Gastrocnemius medialis (tissue), 4 donors: ENCODE measurements at regions not wholly inside any gene's neighbourhood (a gene's known extent, or its start where the extent isn't known, plus 50 kb on each side); places are given as distances from the start of the nearest gene placed in this dataset.
A peak's percentile ranks its signal among the peaks of the same experiment; 100 is the strongest.

Source experiments
- ATAC-seq, 2 donors: fragments of 150-250 bp; one replicate each; pipeline ENCODE4 v1.9.1; 2016
- DNase-seq, 2 donors: peaks; one replicate each; pipeline ENCODE4 v3.0.0-alpha.2; 2019
- H3K27ac ChIP-seq, 4 donors: fragments of 200-600 bp; sonication (generic); 1 replicate in 1 of 4; 2 replicates in 3 of 4; pipeline ENCODE4 v1.5.1; 2016 to 2018; ENCODE audit warnings: mild to moderate bottlenecking in 2 of 4, moderate library complexity in 1 of 4
- H3K27me3 ChIP-seq, 3 donors: fragments of 200-600 bp; sonication (generic) in 2 of 3; 1 replicate in 1 of 3; 2 replicates in 2 of 3; pipeline versions ENCODE4 v1.5.1 to v1.6.0; 2016 to 2019; ENCODE audit warnings: mild to moderate bottlenecking in 1 of 3, moderate library complexity in 1 of 3
- H3K36me3 ChIP-seq, 2 donors: fragments of 200-600 bp; sonication (generic) in 1 of 2; one replicate each; pipeline ENCODE4 v1.5.1; 2017 to 2018
- H3K4me1 ChIP-seq, 2 donors: fragments of 200-600 bp; sonication (generic) in 1 of 2; one replicate each; pipeline ENCODE4 v1.5.1; 2016 to 2017; ENCODE audit warnings: mild to moderate bottlenecking in 2 of 2
- H3K4me3 ChIP-seq, 4 donors: fragments of 200-600 bp; sonication (generic) in 3 of 4; 1 replicate in 1 of 4; 2 replicates in 3 of 4; pipeline ENCODE4 v1.5.1; 2016 to 2019; ENCODE audit warnings: mild to moderate bottlenecking in 2 of 4
- H3K9me3 ChIP-seq, 3 donors: fragments of 200-600 bp; sonication (generic) in 2 of 3; 1 replicate in 1 of 3; 2 replicates in 2 of 3; pipeline ENCODE4 v1.5.1; 2016 to 2019
- POLR2A ChIP-seq, 2 donors: fragments of 450-650 bp; IDR thresholded peaks; one replicate each; pipeline ENCODE4 v1.6.1; 2017; ENCODE audit warnings: antibody characterized with exemption in 2 of 2, mild to moderate bottlenecking in 2 of 2, moderate library complexity in 2 of 2
- in situ Hi-C, 4 donors: fragments of 200-750 bp; cut with MboI; loops; one replicate each; pipeline versions ENCODE4 v1.15.0 to v1.8.0; 2017; ENCODE audit warnings: low sequenced_read_pairs in 4 of 4
- intact Hi-C: fragments of 100-400 bp; cut with DNase I; formaldehyde crosslinking; loops from one replicate; pipeline ENCODE4 v1.15.1; 2023; ENCODE audit warnings: low total_unique reads
- TF ChIP-seq, protein P1 (sequence below), 5 experiments: fragments of 450-650 bp in 3 of 5; fragments of 200-600 bp in 2 of 5; sonication (generic) in 2 of 5; IDR thresholded peaks in 4 of 5; conservative IDR thresholded peaks in 1 of 5; 1 replicate in 4 of 5; 2 replicates in 1 of 5; pipeline ENCODE4 v1.5.1; 2016 to 2019; ENCODE audit warnings: antibody characterized with exemption in 5 of 5, mild to moderate bottlenecking in 3 of 5, moderate library complexity in 3 of 5

DNA sequence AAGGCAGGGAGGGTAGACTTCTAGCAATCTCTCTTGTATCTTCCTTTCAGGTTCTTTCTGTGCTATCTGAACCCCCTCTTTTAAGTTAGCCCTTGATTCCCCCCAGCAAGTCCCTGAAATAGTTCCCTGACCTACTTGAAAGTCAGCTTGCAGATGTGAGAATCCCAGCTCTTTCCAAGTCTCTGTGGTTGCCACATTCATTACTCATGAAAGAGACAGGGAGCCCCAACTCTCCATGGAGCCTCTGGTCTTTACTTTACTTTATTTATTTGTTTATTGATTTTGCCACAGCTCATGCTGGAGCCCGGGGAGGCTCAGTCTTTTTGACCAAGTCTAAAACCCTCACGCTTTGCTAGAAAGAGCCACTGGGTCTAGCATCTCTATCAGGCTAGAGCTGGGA is 193.6 kb upstream of the FAR2 start:
- H3K4me1 ChIP-seq: no peaks in the 10 kb centered on the region
- no peak overlapping the region for H3K4me3 ChIP-seq
- ATAC-seq (no peak), DNase-seq (no peak)
- TF ChIP-seq POLR2A (IDR thresholded peaks at IDR 0.05): no peak
- TF ChIP-seq, protein P1, sequence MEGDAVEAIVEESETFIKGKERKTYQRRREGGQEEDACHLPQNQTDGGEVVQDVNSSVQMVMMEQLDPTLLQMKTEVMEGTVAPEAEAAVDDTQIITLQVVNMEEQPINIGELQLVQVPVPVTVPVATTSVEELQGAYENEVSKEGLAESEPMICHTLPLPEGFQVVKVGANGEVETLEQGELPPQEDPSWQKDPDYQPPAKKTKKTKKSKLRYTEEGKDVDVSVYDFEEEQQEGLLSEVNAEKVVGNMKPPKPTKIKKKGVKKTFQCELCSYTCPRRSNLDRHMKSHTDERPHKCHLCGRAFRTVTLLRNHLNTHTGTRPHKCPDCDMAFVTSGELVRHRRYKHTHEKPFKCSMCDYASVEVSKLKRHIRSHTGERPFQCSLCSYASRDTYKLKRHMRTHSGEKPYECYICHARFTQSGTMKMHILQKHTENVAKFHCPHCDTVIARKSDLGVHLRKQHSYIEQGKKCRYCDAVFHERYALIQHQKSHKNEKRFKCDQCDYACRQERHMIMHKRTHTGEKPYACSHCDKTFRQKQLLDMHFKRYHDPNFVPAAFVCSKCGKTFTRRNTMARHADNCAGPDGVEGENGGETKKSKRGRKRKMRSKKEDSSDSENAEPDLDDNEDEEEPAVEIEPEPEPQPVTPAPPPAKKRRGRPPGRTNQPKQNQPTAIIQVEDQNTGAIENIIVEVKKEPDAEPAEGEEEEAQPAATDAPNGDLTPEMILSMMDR (IDR thresholded peaks at IDR 0.05 in 4 of 5, conservative IDR thresholded peaks at IDR 0.05 in 1 of 5): no peak
- intact Hi-C loops: no loop called here
- H3K27ac ChIP-seq: no peak overlapping the region
- in situ Hi-C loops: no loop called here
- H3K9me3 ChIP-seq: no peaks in the 10 kb centered on the region
- no peaks in the 10 kb centered on the region for H3K36me3 ChIP-seq
- H3K27me3 ChIP-seq: no peaks in the 10 kb centered on the region

DNA sequence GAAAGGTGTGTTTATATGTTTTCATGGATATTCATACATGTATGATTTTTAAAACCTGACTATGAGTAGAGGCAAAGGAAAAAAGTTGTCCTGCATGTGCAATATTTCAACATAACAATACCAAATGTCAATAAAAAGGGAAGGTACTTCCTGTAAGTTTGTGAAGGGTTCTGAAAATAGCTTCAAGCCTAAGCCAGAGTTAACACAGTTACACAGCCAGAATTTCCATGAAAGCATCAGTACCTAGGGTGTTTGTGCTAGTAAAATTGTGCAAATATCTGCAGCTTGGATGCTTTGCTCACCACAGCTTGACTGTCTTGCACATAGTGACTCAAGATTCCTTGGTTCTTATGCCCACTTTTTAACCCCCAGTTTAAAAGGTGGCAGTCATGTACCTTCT is 193.1 kb upstream of the FAR2 start:
- Histone ChIP-seq H3K27me3 (no peaks in the 10 kb centered on the region), H3K36me3 (no peaks in the 10 kb centered on the region), H3K4me1 (no peaks in the 10 kb centered on the region), H3K4me3 (no peak overlapping the region), H3K27ac (no peak overlapping the region), H3K9me3 (no peaks in the 10 kb centered on the region)
- intact Hi-C loops: no loop called here
- DNase-seq (no peak), ATAC-seq (no peak)
- TF ChIP-seq POLR2A (IDR thresholded peaks at IDR 0.05): no peak
- in situ Hi-C loops: no loop called here

DNA sequence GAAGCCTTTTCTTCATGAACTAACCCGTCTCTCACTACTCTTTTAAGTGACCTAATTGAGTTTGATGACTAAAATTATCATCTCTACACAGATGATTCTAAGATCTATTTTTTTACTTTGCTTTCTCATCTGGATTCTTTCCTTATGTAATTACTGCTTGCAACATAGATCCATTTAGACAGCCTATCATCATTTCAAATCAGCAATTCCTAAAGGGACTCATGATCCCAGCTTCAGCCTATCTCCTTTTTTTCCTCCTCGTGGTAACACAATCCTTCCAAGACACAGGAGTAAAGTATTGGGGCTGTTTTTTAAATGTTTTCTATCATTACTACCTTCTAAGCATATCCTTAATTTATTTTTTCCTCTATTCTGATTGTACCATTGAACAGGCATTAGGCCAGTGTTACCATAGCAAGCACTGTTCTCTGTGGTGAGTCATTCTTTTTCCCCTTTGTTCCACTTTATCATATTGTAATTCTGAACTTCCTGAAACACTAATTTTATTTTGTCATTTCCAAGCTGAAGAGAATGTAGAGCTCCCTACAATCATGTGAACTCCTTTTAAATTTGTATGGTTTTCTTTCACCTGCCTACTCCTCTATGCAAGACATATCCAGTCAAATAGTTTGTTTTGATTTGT is 190.4 kb upstream of the FAR2 start:
- no peak overlapping the region for H3K27ac ChIP-seq
- DNase-seq (no peak), ATAC-seq (no peak)
- TF ChIP-seq POLR2A (IDR thresholded peaks at IDR 0.05): no peak
- TF ChIP-seq, protein P1 (IDR thresholded peaks at IDR 0.05 in 4 of 5, conservative IDR thresholded peaks at IDR 0.05 in 1 of 5): no peak
- intact Hi-C loops (no loop called here), in situ Hi-C loops (no loop called here)
- no peaks in the 10 kb centered on the region for H3K27me3 ChIP-seq
- H3K36me3 ChIP-seq: no peaks in the 10 kb centered on the region
- H3K4me3 ChIP-seq: no peak overlapping the region
- no peaks in the 10 kb centered on the region for H3K9me3 ChIP-seq
- no peaks in the 10 kb centered on the region for H3K4me1 ChIP-seq

DNA sequence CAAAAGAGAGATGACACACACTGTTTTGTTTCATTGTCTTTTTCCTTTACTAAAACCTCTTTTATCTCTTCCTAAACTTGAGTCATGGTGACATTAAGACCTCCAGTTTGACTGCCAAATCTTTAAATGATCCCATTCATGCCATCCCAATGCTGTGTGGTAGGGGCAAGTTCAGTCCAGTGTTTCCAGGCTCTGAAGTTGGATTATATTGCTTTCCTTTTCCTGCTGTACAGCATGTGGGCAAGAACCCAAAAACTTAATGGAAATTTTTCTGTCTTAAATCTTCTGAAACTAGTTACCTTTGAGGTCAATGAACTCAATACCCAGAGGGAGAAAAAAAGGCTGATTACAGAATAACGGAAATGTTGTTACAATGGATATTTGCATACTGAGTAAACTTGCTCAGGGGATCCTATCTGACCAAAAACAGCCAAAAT is 187.1 kb upstream of the FAR2 start:
- H3K4me3 ChIP-seq: no peak overlapping the region
- DNase-seq: no peak
- H3K27ac ChIP-seq: no peak overlapping the region
- ATAC-seq: peak in 1 of 2 donors; percentile 45
- no peaks in the 10 kb centered on the region for H3K36me3 ChIP-seq
- H3K27me3 ChIP-seq: no peaks in the 10 kb centered on the region
- H3K9me3 ChIP-seq: no peaks in the 10 kb centered on the region
- in situ Hi-C loops: no loop called here
- TF ChIP-seq, protein P1 (IDR thresholded peaks at IDR 0.05 in 4 of 5, conservative IDR thresholded peaks at IDR 0.05 in 1 of 5): no peak
- no peak for TF ChIP-seq POLR2A (IDR thresholded peaks at IDR 0.05)
- no peaks in the 10 kb centered on the region for H3K4me1 ChIP-seq
- intact Hi-C loops: no loop called here

DNA sequence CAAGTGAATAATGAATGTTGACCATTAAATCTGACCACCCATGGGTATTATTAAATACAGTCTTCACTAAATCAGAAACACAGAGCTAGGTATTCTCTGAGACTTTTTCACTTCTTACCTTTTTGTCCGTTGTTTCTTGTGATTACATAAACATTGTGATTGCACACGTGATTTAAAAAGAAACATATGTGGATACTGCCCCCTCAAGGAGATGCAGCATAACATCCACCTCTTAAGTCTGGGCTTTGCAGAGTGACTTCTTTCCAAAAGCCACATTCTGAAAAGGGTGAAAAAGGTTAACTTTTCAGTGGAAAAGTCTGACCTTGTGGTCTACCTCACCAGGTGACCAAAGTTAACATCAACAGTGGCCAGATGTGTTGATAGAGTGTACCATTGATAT is 185.5 kb upstream of the FAR2 start:
- Histone ChIP-seq H3K9me3 (no peaks in the 10 kb centered on the region), H3K4me3 (no peak overlapping the region), H3K4me1 (no peaks in the 10 kb centered on the region), H3K36me3 (no peaks in the 10 kb centered on the region), H3K27ac (no peak overlapping the region), H3K27me3 (no peaks in the 10 kb centered on the region)
- ATAC-seq (no peak), DNase-seq (no peak)
- in situ Hi-C loops (no loop called here), intact Hi-C loops (no loop called here)
- TF ChIP-seq POLR2A (IDR thresholded peaks at IDR 0.05): no peak
- TF ChIP-seq, protein P1 (IDR thresholded peaks at IDR 0.05 in 4 of 5, conservative IDR thresholded peaks at IDR 0.05 in 1 of 5): peak in 1 of 5 experiments; percentile 15
